ENCODE measurements at regions not wholly inside any gene's neighbourhood (a gene's known extent, or its start where the extent isn't known, plus 50 kb on each side); places are given as distances from the start of the nearest gene placed in this dataset.

GRCh38 chr7:46672861-46673260 lies 751.8 kb upstream of the IGFBP3 start (continued):
- no peak for TF ChIP-seq CHD7 (IDR thresholded peaks at IDR 0.05; ENCODE audit: insufficient replicate concordance, low read length)
- no peak for TF ChIP-seq ASH2L (IDR thresholded peaks at IDR 0.05; ENCODE audit: low read length)
- no peak for TF ChIP-seq RFX5 (IDR thresholded peaks at IDR 0.05; ENCODE audit: borderline replicate concordance, low read depth, low read length)
- no peak for TF ChIP-seq KDM1A (IDR thresholded peaks at IDR 0.05; ENCODE audit: borderline replicate concordance, low read length)
- no peak for TF ChIP-seq MAFK (IDR thresholded peaks at IDR 0.05; ENCODE audit: low read depth, low read length)
- no peak for TF ChIP-seq HDAC2 (IDR thresholded peaks at IDR 0.05; ENCODE audit: borderline replicate concordance in 1 of 2, low read depth in 2 of 2, low read length in 2 of 2)
- TF ChIP-seq ZNF274 (IDR thresholded peaks at IDR 0.05; ENCODE audit: borderline replicate concordance, extremely low read depth, low read length), result no peak

Measured in H1 (cell line).